NCI-H524 (cell line): ENCODE measurements at regions not wholly inside any gene's neighbourhood (a gene's known extent, or its start where the extent isn't known, plus 50 kb on each side); places are given as distances from the start of the nearest gene placed in this dataset.
"Not testable (repeated sequence)": the region's sequence is repeated elsewhere in the genome, so short reads cannot be mapped to it uniquely, and the experiment has no call there.

ENCODE experiments used
- DNase-seq, 2 experiments: peaks; one replicate each; lab custom pipeline; 2025; lab: John Stamatoyannopoulos, UW

GRCh38 chr3:118760585-118761290, 273.9 kb downstream of the IGSF11 start:
- DNase-seq, result peak; percentile 63 to 82

- no peak for DNase-seq
These were observed 273.4 kb downstream of the IGSF11 start for GRCh38 chr3:118761291-118761606.

GRCh38 chr3:118765636-118766305, 268.9 kb downstream of the IGSF11 start:
- DNase-seq, result no peak

- no peak for DNase-seq
These were observed 268.4 kb downstream of the IGSF11 start for GRCh38 chr3:118766306-118766669.

- no peak for DNase-seq
These were observed 262.6 kb downstream of the IGSF11 start for GRCh38 chr3:118772036-118772435.

- DNase-seq, result no peak
These were observed 262.1 kb downstream of the IGSF11 start for GRCh38 chr3:118772547-118773011.

GRCh38 chr3:118775021-118775420, 259.6 kb downstream of the IGSF11 start:
- DNase-seq, result no peak

GRCh38 chr3:118778201-118778600, 256.4 kb downstream of the IGSF11 start:
- DNase-seq, result no peak

- DNase-seq, result no peak
These were observed 253.4 kb downstream of the IGSF11 start for GRCh38 chr3:118781232-118781631.

- no peak for DNase-seq
These were observed 252.8 kb downstream of the IGSF11 start for GRCh38 chr3:118781839-118782238.

GRCh38 chr3:118782755-118783202, 251.9 kb downstream of the IGSF11 start:
- no peak for DNase-seq

- no peak for DNase-seq
These were observed 249.2 kb downstream of the IGSF11 start for GRCh38 chr3:118785415-118785814.

- DNase-seq, result peak; percentile 2 to 48
These were observed 243.4 kb downstream of the IGSF11 start for GRCh38 chr3:118791246-118791645.

- DNase-seq, result no peak
These were observed 242.5 kb downstream of the IGSF11 start for GRCh38 chr3:118792191-118792590.

GRCh38 chr3:118793176-118793575, 241.5 kb downstream of the IGSF11 start:
- DNase-seq, result no peak

- no peak for DNase-seq
These were observed 235.3 kb downstream of the IGSF11 start for GRCh38 chr3:118799303-118799702.

GRCh38 chr3:118801899-118802298, 232.7 kb downstream of the IGSF11 start:
- no peak for DNase-seq

GRCh38 chr3:118802325-118803095, 232.1 kb downstream of the IGSF11 start:
- no peak for DNase-seq

- DNase-seq, result no peak
These were observed 231.6 kb downstream of the IGSF11 start for GRCh38 chr3:118803096-118803476.

GRCh38 chr3:118805007-118805406, 229.6 kb downstream of the IGSF11 start:
- no peak for DNase-seq

- no peak for DNase-seq
These were observed 228.2 kb downstream of the IGSF11 start for GRCh38 chr3:118806423-118806822.

- DNase-seq, result not testable (repeated sequence)
These were observed 227.3 kb downstream of the IGSF11 start for GRCh38 chr3:118807349-118807748.

- no peak for DNase-seq
These were observed 225.9 kb downstream of the IGSF11 start for GRCh38 chr3:118808723-118809122.
